ENCODE measurements at regions not wholly inside any gene's neighbourhood (a gene's known extent, or its start where the extent isn't known, plus 50 kb on each side); places are given as distances from the start of the nearest gene placed in this dataset.

DNA sequence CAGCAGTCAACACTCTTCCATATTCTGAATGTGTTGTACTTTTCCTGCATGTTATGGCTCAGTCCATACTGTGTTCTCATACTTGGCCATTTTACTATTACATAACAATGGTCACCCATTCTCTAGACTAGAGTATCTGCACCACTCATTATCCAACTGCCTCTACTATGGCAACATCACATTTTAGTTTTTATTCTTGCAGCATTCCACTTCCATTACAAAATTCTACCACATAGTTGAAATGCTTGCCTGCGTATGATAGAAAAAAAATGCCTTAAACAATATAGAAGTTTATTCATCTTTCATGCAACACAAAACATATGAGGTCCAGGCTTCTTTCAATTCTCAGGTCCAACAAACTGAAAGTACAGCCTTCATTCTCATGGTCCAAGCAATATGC is 128.0 kb downstream of the TENT5A start:
- TF ChIP-seq, protein P1, sequence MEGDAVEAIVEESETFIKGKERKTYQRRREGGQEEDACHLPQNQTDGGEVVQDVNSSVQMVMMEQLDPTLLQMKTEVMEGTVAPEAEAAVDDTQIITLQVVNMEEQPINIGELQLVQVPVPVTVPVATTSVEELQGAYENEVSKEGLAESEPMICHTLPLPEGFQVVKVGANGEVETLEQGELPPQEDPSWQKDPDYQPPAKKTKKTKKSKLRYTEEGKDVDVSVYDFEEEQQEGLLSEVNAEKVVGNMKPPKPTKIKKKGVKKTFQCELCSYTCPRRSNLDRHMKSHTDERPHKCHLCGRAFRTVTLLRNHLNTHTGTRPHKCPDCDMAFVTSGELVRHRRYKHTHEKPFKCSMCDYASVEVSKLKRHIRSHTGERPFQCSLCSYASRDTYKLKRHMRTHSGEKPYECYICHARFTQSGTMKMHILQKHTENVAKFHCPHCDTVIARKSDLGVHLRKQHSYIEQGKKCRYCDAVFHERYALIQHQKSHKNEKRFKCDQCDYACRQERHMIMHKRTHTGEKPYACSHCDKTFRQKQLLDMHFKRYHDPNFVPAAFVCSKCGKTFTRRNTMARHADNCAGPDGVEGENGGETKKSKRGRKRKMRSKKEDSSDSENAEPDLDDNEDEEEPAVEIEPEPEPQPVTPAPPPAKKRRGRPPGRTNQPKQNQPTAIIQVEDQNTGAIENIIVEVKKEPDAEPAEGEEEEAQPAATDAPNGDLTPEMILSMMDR (IDR thresholded peaks at IDR 0.05), result no peak
- TF ChIP-seq ZFX (IDR thresholded peaks at IDR 0.05; ENCODE audit: borderline replicate concordance), result no peak

Data from 22Rv1 (cell line).